Mesothelial cell of epicardium (in vitro differentiated cells): ENCODE measurements at regions not wholly inside any gene's neighbourhood (a gene's known extent, or its start where the extent isn't known, plus 50 kb on each side); places are given as distances from the start of the nearest gene placed in this dataset.

Source experiments
- DNase-seq, 2 experiments: peaks; one replicate each; pipeline ENCODE4 v3.0.0; 2021; ENCODE audit warnings: low spot score in 2 of 2; ENCODE audit not compliant: unreplicated experiment in 2 of 2
- H3K27ac Mint-ChIP-seq: 2 replicates; pipeline ENCODE4 v1.8.0; 2021; ENCODE audit warnings: mixed read lengths
- H3K27me3 Mint-ChIP-seq: 2 replicates; pipeline ENCODE4 v1.8.0; 2021; ENCODE audit warnings: low read depth, mixed read lengths
- H3K36me3 Mint-ChIP-seq: 2 replicates; pipeline ENCODE4 v1.8.0; 2021; ENCODE audit warnings: mixed read lengths
- H3K4me1 Mint-ChIP-seq: 2 replicates; pipeline ENCODE4 v1.8.0; 2021; ENCODE audit warnings: mixed read lengths
- H3K4me3 Mint-ChIP-seq: 2 replicates; pipeline ENCODE4 v1.8.0; 2021; ENCODE audit warnings: mild to moderate bottlenecking, moderate library complexity, mixed read lengths
- H3K9me3 Mint-ChIP-seq: 2 replicates; pipeline ENCODE4 v1.8.0; 2021; ENCODE audit warnings: mixed read lengths
- TF ChIP-seq, protein P1 (sequence below): fragments of 200-600 bp; sonication (generic); IDR thresholded peaks from one replicate; pipeline ENCODE4 v1.5.0; 2021; ENCODE audit warnings: antibody characterized with exemption; ENCODE audit not compliant: unreplicated experiment

DNA sequence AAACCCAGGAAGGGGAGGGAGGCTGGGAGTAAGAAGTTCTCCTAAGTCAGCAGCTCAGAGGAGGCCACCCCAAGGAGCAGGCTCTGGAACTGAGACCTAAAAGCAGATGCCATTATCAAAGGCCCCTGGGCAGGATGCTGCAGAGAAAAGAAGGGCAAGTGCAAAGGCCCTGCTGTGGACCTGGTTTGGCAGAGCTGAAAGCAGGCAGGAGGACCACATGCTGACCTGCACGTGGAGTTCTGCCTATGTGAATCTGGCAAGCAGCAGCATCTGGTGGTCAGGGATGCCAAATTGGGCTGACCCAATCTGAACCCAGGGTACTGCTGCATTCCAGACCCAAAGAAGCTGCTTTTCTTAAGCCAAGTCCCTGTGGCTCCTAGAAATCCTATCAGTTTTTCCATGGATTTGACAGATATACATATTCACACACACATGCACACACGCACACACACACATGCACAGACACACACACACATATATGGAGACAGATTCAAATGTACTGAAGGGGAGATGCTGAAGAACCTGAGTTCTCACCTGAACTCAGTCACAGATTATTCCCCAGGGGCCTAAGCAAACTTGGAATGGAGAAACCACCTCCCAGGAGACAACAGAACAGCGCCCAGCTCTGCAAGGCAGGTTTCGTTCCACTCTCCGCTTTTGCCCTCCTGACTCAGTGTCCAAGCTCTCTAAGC is 119.9 kb downstream of the FOXA2 start:
- H3K27ac Mint-ChIP-seq: no peak overlapping the region
- H3K36me3 Mint-ChIP-seq: no peaks in the 10 kb centered on the region
- TF ChIP-seq, protein P1, sequence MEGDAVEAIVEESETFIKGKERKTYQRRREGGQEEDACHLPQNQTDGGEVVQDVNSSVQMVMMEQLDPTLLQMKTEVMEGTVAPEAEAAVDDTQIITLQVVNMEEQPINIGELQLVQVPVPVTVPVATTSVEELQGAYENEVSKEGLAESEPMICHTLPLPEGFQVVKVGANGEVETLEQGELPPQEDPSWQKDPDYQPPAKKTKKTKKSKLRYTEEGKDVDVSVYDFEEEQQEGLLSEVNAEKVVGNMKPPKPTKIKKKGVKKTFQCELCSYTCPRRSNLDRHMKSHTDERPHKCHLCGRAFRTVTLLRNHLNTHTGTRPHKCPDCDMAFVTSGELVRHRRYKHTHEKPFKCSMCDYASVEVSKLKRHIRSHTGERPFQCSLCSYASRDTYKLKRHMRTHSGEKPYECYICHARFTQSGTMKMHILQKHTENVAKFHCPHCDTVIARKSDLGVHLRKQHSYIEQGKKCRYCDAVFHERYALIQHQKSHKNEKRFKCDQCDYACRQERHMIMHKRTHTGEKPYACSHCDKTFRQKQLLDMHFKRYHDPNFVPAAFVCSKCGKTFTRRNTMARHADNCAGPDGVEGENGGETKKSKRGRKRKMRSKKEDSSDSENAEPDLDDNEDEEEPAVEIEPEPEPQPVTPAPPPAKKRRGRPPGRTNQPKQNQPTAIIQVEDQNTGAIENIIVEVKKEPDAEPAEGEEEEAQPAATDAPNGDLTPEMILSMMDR: no peak
- no peaks in the 10 kb centered on the region for H3K9me3 Mint-ChIP-seq
- peaks cover 27% of the 10 kb centered on the region for H3K27me3 Mint-ChIP-seq
- peaks cover 47% of the 10 kb centered on the region for H3K4me1 Mint-ChIP-seq
- no peak for DNase-seq
- H3K4me3 Mint-ChIP-seq: no peak overlapping the region

DNA sequence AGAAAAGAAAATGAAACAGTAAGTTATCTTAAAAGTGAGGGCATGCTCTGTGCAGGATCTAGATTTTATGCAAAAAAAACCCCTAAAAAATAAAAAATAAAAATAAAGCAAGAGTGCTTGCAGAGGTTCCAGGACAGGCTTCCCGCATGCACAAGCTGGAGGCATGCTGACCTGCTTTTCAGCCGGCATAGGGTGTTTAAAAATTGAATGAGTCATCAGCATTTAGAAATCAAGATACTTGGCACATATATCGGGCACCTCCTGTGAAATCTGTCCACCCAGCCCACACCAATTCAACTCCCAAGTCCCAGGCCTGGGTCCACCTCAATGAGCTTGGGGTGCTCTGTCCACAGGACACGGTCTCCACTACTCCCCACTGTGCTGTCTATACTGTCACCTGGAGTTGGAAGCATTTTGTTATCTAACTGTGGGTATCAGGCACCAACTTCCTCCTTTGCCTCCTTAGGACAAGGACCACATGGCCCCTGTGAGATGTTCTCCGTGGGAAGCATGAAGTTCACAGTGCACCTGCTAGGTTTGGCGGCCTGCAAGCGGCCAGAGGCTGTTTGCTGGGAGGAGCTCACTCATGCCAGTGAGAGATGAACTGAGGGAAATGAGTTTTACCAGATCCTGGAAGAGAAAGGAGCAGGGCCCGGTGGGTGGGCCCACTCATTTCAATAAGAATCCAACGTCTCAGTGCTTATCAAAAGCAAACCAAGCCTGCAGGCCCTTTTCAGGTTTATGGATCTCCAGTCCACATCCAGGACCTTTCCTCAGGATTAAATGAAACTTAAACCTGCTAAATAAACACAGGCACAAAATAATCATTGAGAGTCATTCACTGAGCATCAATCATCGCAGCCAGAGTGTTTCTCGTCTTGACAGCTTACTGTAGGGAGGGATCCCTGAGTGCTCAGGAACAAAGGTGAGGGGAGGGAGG is 121.1 kb downstream of the FOXA2 start:
- no peak for DNase-seq
- TF ChIP-seq, protein P1: no peak
- peaks cover 37% of the 10 kb centered on the region for H3K27me3 Mint-ChIP-seq
- H3K4me3 Mint-ChIP-seq: no peak overlapping the region
- H3K36me3 Mint-ChIP-seq: no peaks in the 10 kb centered on the region
- no peaks in the 10 kb centered on the region for H3K9me3 Mint-ChIP-seq
- H3K4me1 Mint-ChIP-seq: peaks cover 47% of the 10 kb centered on the region
- H3K27ac Mint-ChIP-seq: peak overlapping the region; percentile 18

DNA sequence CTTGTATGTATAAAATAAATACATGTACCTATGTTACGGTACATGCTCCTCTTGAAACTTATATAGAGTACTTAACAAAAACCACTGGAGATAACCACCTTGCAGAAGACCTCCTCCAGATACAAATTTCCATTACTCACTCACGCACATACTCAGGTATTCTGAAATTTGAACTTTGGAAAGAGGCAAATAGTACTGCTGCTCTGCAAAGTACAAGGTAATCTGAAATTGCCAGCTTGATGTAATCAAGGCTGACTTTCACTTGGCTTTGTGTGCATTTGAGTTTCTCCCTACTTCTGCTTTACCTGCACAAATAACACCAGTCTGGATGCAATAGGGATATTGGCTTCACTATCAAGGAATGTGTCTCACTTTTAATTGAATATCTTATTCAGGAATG is 123.6 kb downstream of the FOXA2 start:
- no peak overlapping the region for H3K27ac Mint-ChIP-seq
- H3K27me3 Mint-ChIP-seq: peaks cover 59% of the 10 kb centered on the region
- no peak for DNase-seq
- TF ChIP-seq, protein P1: no peak
- H3K9me3 Mint-ChIP-seq: no peaks in the 10 kb centered on the region
- no peak overlapping the region for H3K4me3 Mint-ChIP-seq
- H3K4me1 Mint-ChIP-seq: peaks cover 30% of the 10 kb centered on the region
- no peaks in the 10 kb centered on the region for H3K36me3 Mint-ChIP-seq

DNA sequence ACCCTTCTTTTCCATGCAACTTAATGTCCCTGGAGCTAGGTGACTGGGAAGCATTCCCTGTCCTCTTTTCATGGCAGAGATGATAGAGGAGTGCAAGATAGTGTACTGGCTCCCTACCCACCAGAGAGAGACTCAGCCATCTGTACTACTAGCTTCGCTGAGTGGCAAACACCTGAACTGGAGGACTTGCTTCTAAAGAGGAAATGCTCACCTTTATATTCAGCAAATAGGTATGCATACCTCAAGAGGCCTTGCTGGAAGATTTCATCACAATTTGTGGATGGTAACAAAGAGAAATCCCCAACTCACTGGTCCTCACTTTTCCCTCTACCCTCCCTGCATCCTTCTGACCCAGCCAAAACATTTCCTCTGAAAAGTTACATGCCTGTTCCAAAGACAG is 124.1 kb downstream of the FOXA2 start:
- DNase-seq: no peak
- no peaks in the 10 kb centered on the region for H3K9me3 Mint-ChIP-seq
- H3K4me3 Mint-ChIP-seq: no peak overlapping the region
- peaks cover 62% of the 10 kb centered on the region for H3K27me3 Mint-ChIP-seq
- H3K4me1 Mint-ChIP-seq: peaks cover 25% of the 10 kb centered on the region
- no peaks in the 10 kb centered on the region for H3K36me3 Mint-ChIP-seq
- H3K27ac Mint-ChIP-seq: no peak overlapping the region
- TF ChIP-seq, protein P1: no peak

DNA sequence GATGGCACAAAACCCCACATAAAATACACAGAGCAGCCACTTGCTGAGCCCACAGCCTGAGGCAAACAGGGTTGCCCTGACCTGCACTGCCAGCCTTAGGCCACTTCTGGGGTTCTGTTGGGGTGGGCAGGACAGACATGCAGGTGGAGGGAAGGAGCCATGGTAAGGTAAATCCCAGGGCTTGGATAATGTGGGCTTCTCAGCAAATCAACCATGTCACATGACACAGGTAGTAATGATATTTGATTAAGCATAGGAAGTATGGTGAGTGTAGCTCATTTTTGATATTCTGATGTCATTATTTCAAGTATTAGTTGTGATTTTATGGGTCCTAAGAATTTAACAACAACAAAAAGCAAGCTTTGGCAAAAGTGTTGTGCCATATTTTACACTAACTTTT is 124.6 kb downstream of the FOXA2 start:
- Mint-ChIP-seq H3K4me3 (no peak overlapping the region), H3K27me3 (peaks cover 66% of the 10 kb centered on the region), H3K4me1 (peaks cover 20% of the 10 kb centered on the region), H3K9me3 (no peaks in the 10 kb centered on the region), H3K27ac (no peak overlapping the region), H3K36me3 (no peaks in the 10 kb centered on the region)
- TF ChIP-seq, protein P1: no peak
- no peak for DNase-seq
